Trophoblast cell (in vitro differentiated cells and primary cell): ENCODE measurements at regions not wholly inside any gene's neighbourhood (a gene's known extent, or its start where the extent isn't known, plus 50 kb on each side); places are given as distances from the start of the nearest gene placed in this dataset.

ENCODE experiments used
- DNase-seq, 2 donors: peaks; one replicate each; pipeline ENCODE4 v3.0.0-alpha.2; 2016
- H2AFZ ChIP-seq: 2 replicates; pipeline ENCODE4 v1.6.1; 2013; ENCODE audit warnings: low read length, moderate library complexity, mild to moderate bottlenecking; ENCODE audit not compliant: insufficient read depth, poor library complexity
- H2AK5ac ChIP-seq: 2 replicates; pipeline ENCODE4 v1.6.1; 2013; ENCODE audit warnings: mild to moderate bottlenecking, low read length
- H2BK120ac ChIP-seq: 2 replicates; pipeline ENCODE4 v1.6.1; 2013; ENCODE audit warnings: low read length, mild to moderate bottlenecking, moderate library complexity; ENCODE audit not compliant: insufficient read depth, poor library complexity
- H2BK12ac ChIP-seq: 2 replicates; pipeline ENCODE4 v1.6.1; 2013; ENCODE audit warnings: mild to moderate bottlenecking, low read length, moderate library complexity
- H2BK5ac ChIP-seq: 2 replicates; pipeline ENCODE4 v1.6.1; 2013; ENCODE audit warnings: low read length, low read depth, moderate library complexity, mild to moderate bottlenecking; ENCODE audit not compliant: poor library complexity
- H3K14ac ChIP-seq: 2 replicates; pipeline ENCODE4 v1.6.1; 2013; ENCODE audit warnings: mild to moderate bottlenecking, low read length
- H3K18ac ChIP-seq: 2 replicates; pipeline ENCODE4 v1.6.1; 2013; ENCODE audit warnings: mild to moderate bottlenecking, low read length
- H3K23ac ChIP-seq: 2 replicates; pipeline ENCODE4 v1.6.1; 2013; ENCODE audit warnings: low read length
- H3K27ac ChIP-seq: 2 replicates; pipeline ENCODE4 v1.5.1; 2013; ENCODE audit warnings: low read depth, mild to moderate bottlenecking, inconsistent platforms, low read length, moderate library complexity
- H3K27me3 ChIP-seq: 2 replicates; pipeline ENCODE4 v1.6.1; 2013; ENCODE audit warnings: inconsistent platforms, mild to moderate bottlenecking, low read length, moderate library complexity; ENCODE audit not compliant: insufficient read depth
- H3K36me3 ChIP-seq, 2 experiments: 1 replicate in 1 of 2; 2 replicates in 1 of 2; pipeline ENCODE4 v1.6.1; 2013; ENCODE audit warnings: low read length in 2 of 2, mild to moderate bottlenecking in 2 of 2, moderate library complexity in 1 of 2; ENCODE audit not compliant: insufficient read depth in 2 of 2, control insufficient read depth in 1 of 2
- H3K4ac ChIP-seq: 2 replicates; pipeline ENCODE4 v1.6.1; 2013; ENCODE audit warnings: low read depth, mild to moderate bottlenecking, low read length, moderate library complexity
- H3K4me1 ChIP-seq, 2 experiments: 1 replicate in 1 of 2; 2 replicates in 1 of 2; pipeline ENCODE4 v1.6.1; 2013; ENCODE audit warnings: low read length in 2 of 2, mild to moderate bottlenecking in 2 of 2, moderate library complexity in 1 of 2; ENCODE audit not compliant: insufficient read depth in 2 of 2, control insufficient read depth in 1 of 2
- H3K4me2 ChIP-seq: 2 replicates; pipeline ENCODE4 v1.6.1; 2013; ENCODE audit warnings: inconsistent platforms, mild to moderate bottlenecking, low read length, moderate library complexity
- H3K4me3 ChIP-seq: 2 replicates; pipeline ENCODE4 v1.5.1; 2013; ENCODE audit warnings: mild to moderate bottlenecking, low read depth, low read length, inconsistent platforms
- H3K79me1 ChIP-seq: one replicate; pipeline ENCODE4 v1.6.1; 2013; ENCODE audit warnings: low read length
- H3K79me2 ChIP-seq: 2 replicates; pipeline ENCODE4 v1.6.1; 2013; ENCODE audit warnings: low read length, mild to moderate bottlenecking; ENCODE audit not compliant: control insufficient read depth, insufficient read depth, poor library complexity
- H3K9ac ChIP-seq: 2 replicates; pipeline ENCODE4 v1.6.1; 2013; ENCODE audit warnings: mild to moderate bottlenecking, low read length
- H3K9me3 ChIP-seq: 2 replicates; pipeline ENCODE4 v1.6.1; 2013; ENCODE audit warnings: low read depth, mild to moderate bottlenecking, control low read depth, inconsistent platforms, low read length; ENCODE audit not compliant: insufficient read depth
- H4K12ac ChIP-seq: 2 replicates; pipeline ENCODE4 v1.6.1; 2013; ENCODE audit warnings: low read depth, mild to moderate bottlenecking, low read length, moderate library complexity
- H4K8ac ChIP-seq: 2 replicates; pipeline ENCODE4 v1.6.1; 2013; ENCODE audit warnings: low read depth, mild to moderate bottlenecking, low read length, moderate library complexity
- H4K91ac ChIP-seq: one replicate; pipeline ENCODE4 v1.6.1; 2013; ENCODE audit warnings: low read depth, mild to moderate bottlenecking, low read length, moderate library complexity
- WGBS: extraction: QIAGEN DNeasy Blood & Tissue Kit; methylation state at CpG from one replicate; pipeline ENCODE4 v1.1.7; 2013; ENCODE audit warnings: missing lambda C conversion rate; ENCODE audit not compliant: insufficient read length, insufficient coverage; ENCODE audit errors: extremely low coverage; 5-methylcytosine and 5-hydroxymethylcytosine counted together

DNA sequence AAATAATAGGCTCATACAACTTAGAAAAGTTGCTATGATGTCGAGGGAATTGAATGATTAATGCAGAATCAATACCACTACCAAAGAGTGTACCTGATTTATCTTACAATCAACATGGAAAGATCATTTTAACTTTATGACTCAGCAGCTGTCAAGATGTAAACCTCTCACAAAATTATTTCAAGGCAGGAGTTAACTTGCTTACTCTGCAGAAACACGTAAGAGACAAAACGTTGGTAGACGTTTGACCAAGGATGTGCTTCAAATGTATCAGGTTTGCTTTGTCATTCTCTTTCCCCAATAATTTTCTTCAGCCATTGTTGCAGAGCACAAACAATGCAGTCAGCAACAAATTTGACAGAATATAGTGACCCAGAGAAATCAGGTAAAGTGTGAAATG is 415.8 kb upstream of the KIF2B start:
- Histone ChIP-seq H4K91ac (no peak overlapping the region), H3K9ac (no peak overlapping the region), H3K36me3 (no peaks in the 10 kb centered on the region), H3K4me1 (no peaks in the 10 kb centered on the region), H3K23ac (no peak overlapping the region), H2AK5ac (no peak overlapping the region), H3K14ac (no peak overlapping the region), H3K79me2 (no peaks in the 10 kb centered on the region), H3K27me3 (no peaks in the 10 kb centered on the region), H2BK120ac (no peak overlapping the region), H2BK12ac (no peak overlapping the region), H3K79me1 (no peaks in the 10 kb centered on the region), H4K12ac (no peak overlapping the region), H3K4me2 (no peak overlapping the region), H2AFZ (no peak overlapping the region), H3K27ac (no peak overlapping the region), H3K18ac (no peak overlapping the region), H2BK5ac (no peak overlapping the region), H3K4ac (no peak overlapping the region), H4K8ac (no peak overlapping the region), H3K4me3 (no peak overlapping the region), H3K9me3 (no peaks in the 10 kb centered on the region)
- no peak for DNase-seq
- WGBS = no CpG with 5 or more reads among the region's 4 CpGs

DNA sequence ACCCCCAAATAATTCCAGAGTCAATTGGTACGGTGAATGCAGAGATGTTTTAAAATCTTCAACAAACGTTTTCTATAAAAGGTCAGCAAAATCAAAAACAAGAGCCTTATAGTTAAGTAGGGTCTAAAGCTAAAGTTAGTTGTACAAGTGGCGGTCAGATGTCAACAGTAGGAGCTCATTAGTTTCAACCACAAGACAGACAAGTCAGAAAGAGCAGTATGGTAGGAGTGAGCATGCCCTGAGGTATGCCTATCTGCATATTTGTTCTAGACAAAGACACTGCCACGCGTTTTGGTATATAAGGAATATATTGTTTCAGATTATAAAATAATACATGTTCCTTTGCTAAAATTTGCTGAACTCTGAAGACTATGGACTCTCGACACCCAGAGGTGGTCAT is 431.5 kb upstream of the KIF2B start:
- no peak overlapping the region for H3K18ac ChIP-seq
- no peak overlapping the region for H3K23ac ChIP-seq
- H3K27ac ChIP-seq = no peak overlapping the region
- no peak overlapping the region for H3K4ac ChIP-seq
- H3K27me3 ChIP-seq = no peaks in the 10 kb centered on the region
- H3K4me1 ChIP-seq = no peaks in the 10 kb centered on the region
- H2AK5ac ChIP-seq = no peak overlapping the region
- no peak overlapping the region for H4K8ac ChIP-seq
- no peaks in the 10 kb centered on the region for H3K79me2 ChIP-seq
- H3K36me3 ChIP-seq = no peaks in the 10 kb centered on the region
- no peak overlapping the region for H2BK5ac ChIP-seq
- H2AFZ ChIP-seq = no peak overlapping the region
- no peaks in the 10 kb centered on the region for H3K9me3 ChIP-seq
- H4K12ac ChIP-seq = no peak overlapping the region
- H2BK120ac ChIP-seq = no peak overlapping the region
- DNase-seq = no peak
- no peak overlapping the region for H3K4me2 ChIP-seq
- H2BK12ac ChIP-seq = no peak overlapping the region
- H3K4me3 ChIP-seq = no peak overlapping the region
- H3K9ac ChIP-seq = no peak overlapping the region
- no peak overlapping the region for H4K91ac ChIP-seq
- no peak overlapping the region for H3K14ac ChIP-seq
- no peaks in the 10 kb centered on the region for H3K79me1 ChIP-seq
- no CpG with 5 or more reads among the region's 6 CpGs for WGBS

DNA sequence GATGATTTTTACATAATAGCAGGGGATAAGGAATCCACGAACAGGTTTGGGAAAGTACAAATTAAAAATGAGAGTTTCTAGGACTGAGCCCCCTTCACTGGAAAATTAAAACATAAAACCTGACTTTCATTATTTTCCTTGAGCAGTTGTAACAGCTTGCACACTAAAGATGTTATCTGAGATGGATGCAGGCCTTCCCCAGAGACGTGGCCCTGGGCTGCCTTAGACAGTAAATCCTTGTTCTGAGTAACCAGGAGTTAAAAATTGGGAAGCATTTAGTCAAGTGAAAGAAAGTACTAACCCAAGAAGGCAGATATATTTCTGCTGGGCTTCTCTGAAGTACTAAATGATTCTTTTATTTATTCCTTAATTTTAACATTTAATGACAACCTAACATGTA is 432.2 kb upstream of the KIF2B start:
- Histone ChIP-seq H3K4me3 (no peak overlapping the region), H2AFZ (no peak overlapping the region), H3K36me3 (no peaks in the 10 kb centered on the region), H3K4me1 (no peaks in the 10 kb centered on the region), H3K9ac (no peak overlapping the region), H3K18ac (no peak overlapping the region), H3K79me1 (no peaks in the 10 kb centered on the region), H3K27me3 (no peaks in the 10 kb centered on the region), H2BK120ac (no peak overlapping the region), H3K4me2 (no peak overlapping the region), H2AK5ac (no peak overlapping the region), H3K23ac (no peak overlapping the region), H3K14ac (no peak overlapping the region), H4K12ac (no peak overlapping the region), H3K4ac (no peak overlapping the region), H2BK12ac (no peak overlapping the region), H3K27ac (no peak overlapping the region), H3K79me2 (no peaks in the 10 kb centered on the region), H3K9me3 (no peaks in the 10 kb centered on the region), H4K91ac (no peak overlapping the region), H4K8ac (no peak overlapping the region), H2BK5ac (no peak overlapping the region)
- no CpG with 5 or more reads among the region's 2 CpGs for WGBS
- no peak for DNase-seq

DNA sequence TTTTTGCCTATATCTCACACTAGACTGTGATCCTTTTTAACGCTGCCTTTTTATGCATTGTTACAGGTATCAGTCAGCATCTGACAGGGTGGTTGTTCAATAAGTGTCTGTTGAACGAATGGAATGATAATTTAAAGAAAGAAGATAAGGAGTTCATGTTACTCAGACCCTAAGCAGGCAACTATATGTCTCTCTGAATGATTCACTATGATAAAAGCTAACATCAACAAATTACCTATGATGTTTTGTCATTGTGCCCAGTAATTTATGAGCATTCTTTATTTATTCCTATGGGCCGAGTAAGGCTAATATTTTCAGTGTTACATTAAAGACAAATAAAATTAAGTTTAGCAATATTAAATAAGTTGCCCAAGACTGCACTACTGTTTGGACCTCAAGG is 435.0 kb upstream of the KIF2B start:
- Histone ChIP-seq H3K18ac (no peak overlapping the region), H3K4me3 (no peak overlapping the region), H2BK5ac (no peak overlapping the region), H3K79me2 (no peaks in the 10 kb centered on the region), H4K8ac (no peak overlapping the region), H3K36me3 (no peaks in the 10 kb centered on the region), H4K12ac (no peak overlapping the region), H3K4me1 (no peaks in the 10 kb centered on the region), H2BK12ac (no peak overlapping the region), H2BK120ac (no peak overlapping the region), H3K4ac (no peak overlapping the region), H2AFZ (no peak overlapping the region), H3K79me1 (no peaks in the 10 kb centered on the region), H3K9me3 (no peaks in the 10 kb centered on the region), H3K14ac (no peak overlapping the region), H3K4me2 (no peak overlapping the region), H3K27ac (no peak overlapping the region), H3K9ac (no peak overlapping the region), H4K91ac (no peak overlapping the region), H3K27me3 (no peaks in the 10 kb centered on the region), H3K23ac (no peak overlapping the region), H2AK5ac (no peak overlapping the region)
- peak in 1 of 2 donors; percentile 7 for DNase-seq
- no CpG with 5 or more reads among the region's 3 CpGs for WGBS
